ENCODE measurements at regions not wholly inside any gene's neighbourhood (a gene's known extent, or its start where the extent isn't known, plus 50 kb on each side); places are given as distances from the start of the nearest gene placed in this dataset.

DNA sequence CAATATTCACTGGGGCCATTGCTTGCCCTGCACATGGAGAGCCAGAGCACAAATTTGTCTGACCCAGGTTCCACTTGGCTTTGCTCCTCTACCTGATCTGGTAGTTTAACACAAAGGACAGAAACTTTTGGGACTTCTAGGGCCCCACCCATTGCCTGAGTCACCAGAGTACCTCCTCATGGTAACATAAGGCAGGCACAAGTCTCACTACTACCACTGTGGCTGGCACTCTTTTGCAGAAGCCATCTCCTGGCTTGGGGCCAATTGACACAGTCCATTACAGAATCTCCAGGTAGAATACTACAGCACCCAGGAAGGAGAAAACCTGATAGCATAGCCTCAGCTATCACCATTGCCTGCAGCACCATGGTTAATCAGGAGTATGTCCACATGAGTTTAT lies 52.6 kb upstream of the NAP1L2 start:
- TF ChIP-seq, protein P1, sequence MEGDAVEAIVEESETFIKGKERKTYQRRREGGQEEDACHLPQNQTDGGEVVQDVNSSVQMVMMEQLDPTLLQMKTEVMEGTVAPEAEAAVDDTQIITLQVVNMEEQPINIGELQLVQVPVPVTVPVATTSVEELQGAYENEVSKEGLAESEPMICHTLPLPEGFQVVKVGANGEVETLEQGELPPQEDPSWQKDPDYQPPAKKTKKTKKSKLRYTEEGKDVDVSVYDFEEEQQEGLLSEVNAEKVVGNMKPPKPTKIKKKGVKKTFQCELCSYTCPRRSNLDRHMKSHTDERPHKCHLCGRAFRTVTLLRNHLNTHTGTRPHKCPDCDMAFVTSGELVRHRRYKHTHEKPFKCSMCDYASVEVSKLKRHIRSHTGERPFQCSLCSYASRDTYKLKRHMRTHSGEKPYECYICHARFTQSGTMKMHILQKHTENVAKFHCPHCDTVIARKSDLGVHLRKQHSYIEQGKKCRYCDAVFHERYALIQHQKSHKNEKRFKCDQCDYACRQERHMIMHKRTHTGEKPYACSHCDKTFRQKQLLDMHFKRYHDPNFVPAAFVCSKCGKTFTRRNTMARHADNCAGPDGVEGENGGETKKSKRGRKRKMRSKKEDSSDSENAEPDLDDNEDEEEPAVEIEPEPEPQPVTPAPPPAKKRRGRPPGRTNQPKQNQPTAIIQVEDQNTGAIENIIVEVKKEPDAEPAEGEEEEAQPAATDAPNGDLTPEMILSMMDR (IDR thresholded peaks at IDR 0.05): no peak
- TF ChIP-seq POLR2A (IDR thresholded peaks at IDR 0.05): no peak

Data from adrenal gland (tissue), 5 donors.